B cell (primary cell): ENCODE measurements at regions not wholly inside any gene's neighbourhood (a gene's known extent, or its start where the extent isn't known, plus 50 kb on each side); places are given as distances from the start of the nearest gene placed in this dataset.

Source experiments
- ATAC-seq: fragments of 200-7000 bp; cut with Tn5 transposase; one replicate; pipeline ENCODE4 v1.10.0; 2021; ENCODE audit warnings: low read depth, mild to moderate bottlenecking, moderate number of reproducible peaks, moderate library complexity
- CTCF ChIA-PET: fragments of 350-600 bp; sonication (Branson Sonifier 250); formaldehyde crosslinking; loops from one replicate; lab custom pipeline; 2021; ENCODE audit warnings: antibody characterized with exemption, inconsistent platforms; lab: Charles Lee
- POLR2A ChIA-PET: fragments of 350-600 bp; sonication (Branson Sonifier 250); formaldehyde crosslinking; loops from one replicate; lab custom pipeline; 2021; ENCODE audit warnings: antibody characterized with exemption; lab: Charles Lee
- DNase-seq: peaks from one replicate; pipeline ENCODE4 v3.0.0; 2013
- H2AFZ ChIP-seq: 2 replicates; pipeline ENCODE4 v1.6.1; 2012; ENCODE audit warnings: mild to moderate bottlenecking, low read depth, low read length; ENCODE audit not compliant: insufficient read depth, poor library complexity, severe bottlenecking
- H3K27ac ChIP-seq, 2 donors: 1 replicate in 1 of 2; 2 replicates in 1 of 2; pipeline ENCODE4 v1.5.1; 2012 to 2013; ENCODE audit warnings: low read length in 2 of 2, mild to moderate bottlenecking in 2 of 2, moderate library complexity in 1 of 2
- H3K27me3 ChIP-seq, 4 experiments: fragments of 200-600 bp in 1 of 4; sonication (generic) in 1 of 4; replicated peaks in 1 of 4; 1 replicate in 2 of 4; 2 replicates in 2 of 4; pipeline versions ENCODE4 v1.6.1 to v1.7.0; 2013 to 2016; ENCODE audit warnings: low read length in 3 of 4, mild to moderate bottlenecking in 2 of 4, mixed read lengths in 1 of 4, moderate library complexity in 1 of 4; ENCODE audit not compliant: insufficient read depth in 4 of 4, control insufficient read depth in 3 of 4; ENCODE audit errors: control extremely low read depth in 1 of 4
- H3K36me3 ChIP-seq, 2 experiments: replicated peaks in 1 of 2; 1 replicate in 1 of 2; 2 replicates in 1 of 2; pipeline versions ENCODE4 v1.6.1 to v1.7.1; 2013; ENCODE audit warnings: low read length in 1 of 2; ENCODE audit not compliant: insufficient read depth in 2 of 2, control insufficient read depth in 1 of 2; ENCODE audit errors: control extremely low read depth in 1 of 2, extremely low read depth in 1 of 2
- H3K4me1 ChIP-seq, 2 donors: fragments of 200-600 bp in 1 of 2; sonication (generic) in 1 of 2; 1 replicate in 1 of 2; 2 replicates in 1 of 2; pipeline versions ENCODE4 v1.5.1 to v1.6.1; 2013 to 2017; ENCODE audit warnings: low read length in 2 of 2; ENCODE audit not compliant: control insufficient read depth in 2 of 2, insufficient read depth in 2 of 2
- H3K4me2 ChIP-seq: replicated peaks from 2 replicates; pipeline ENCODE3; 2012; ENCODE audit warnings: mild to moderate bottlenecking, low read depth, low read length; ENCODE audit not compliant: poor library complexity, severe bottlenecking
- H3K4me3 ChIP-seq, 5 experiments: fragments of 200-600 bp in 1 of 5; sonication (generic) in 1 of 5; 1 replicate in 3 of 5; 2 replicates in 2 of 5; pipeline versions ENCODE4 v1.5.1 to v1.7.0; 2011 to 2016; ENCODE audit warnings: low read length in 4 of 5, mild to moderate bottlenecking in 4 of 5, low read depth in 2 of 5, control low read depth in 1 of 5, moderate library complexity in 1 of 5; ENCODE audit not compliant: insufficient read depth in 1 of 5; ENCODE audit errors: control extremely low read depth in 1 of 5, extremely low read depth in 1 of 5
- H3K79me2 ChIP-seq: fragments of 200-600 bp; sonication (generic); one replicate; pipeline ENCODE4 v1.6.0; 2016; ENCODE audit warnings: low read length; ENCODE audit not compliant: control insufficient read depth, insufficient read depth
- H3K9ac ChIP-seq: fragments of 200-600 bp; sonication (generic); 2 replicates; pipeline ENCODE4 v1.6.1; 2017; ENCODE audit warnings: mild to moderate bottlenecking, low read length, moderate library complexity
- H3K9me3 ChIP-seq, 3 donors: one replicate each; pipeline versions ENCODE4 v1.6.1 to v1.7.1; 2013; ENCODE audit warnings: low read length in 2 of 3; ENCODE audit not compliant: control insufficient read depth in 2 of 3, insufficient read depth in 1 of 3; ENCODE audit errors: control extremely low read depth in 1 of 3
- H4K20me1 ChIP-seq: 2 replicates; pipeline ENCODE4 v1.6.0; 2012; ENCODE audit warnings: mild to moderate bottlenecking, low read length; ENCODE audit not compliant: insufficient read depth, control insufficient read depth, poor library complexity, severe bottlenecking
- H3K27ac Mint-ChIP-seq: one replicate; pipeline ENCODE4 v1.8.0; 2021; ENCODE audit warnings: mixed read lengths
- H3K27me3 Mint-ChIP-seq: one replicate; pipeline ENCODE4 v1.8.0; 2021; ENCODE audit warnings: mixed read lengths
- H3K4me1 Mint-ChIP-seq: one replicate; pipeline ENCODE4 v1.8.0; 2021; ENCODE audit warnings: mixed read lengths
- H3K4me3 Mint-ChIP-seq: one replicate; pipeline ENCODE4 v1.8.0; 2021; ENCODE audit warnings: mixed read lengths
- H3K9me3 Mint-ChIP-seq: one replicate; pipeline ENCODE4 v1.8.0; 2022; ENCODE audit warnings: mixed read lengths; ENCODE audit not compliant: insufficient read depth
- CTCF ChIP-seq: fragments of 200-600 bp; IDR thresholded peaks from one replicate; pipeline ENCODE4 v1.8.0; 2022; ENCODE audit warnings: antibody characterized with exemption, mild to moderate bottlenecking
- EZH2 ChIP-seq: IDR thresholded peaks from 2 replicates; pipeline ENCODE4 v1.6.1; 2012; ENCODE audit warnings: borderline replicate concordance, low read depth, mild to moderate bottlenecking, moderate library complexity, low read length; ENCODE audit not compliant: insufficient read depth, poor library complexity, severe bottlenecking
- WGBS: methylation state at CpG from one replicate; pipeline ENCODE4 v1.1.5; 2013; ENCODE audit warnings: missing lambda C conversion rate; ENCODE audit not compliant: insufficient coverage; 5-methylcytosine and 5-hydroxymethylcytosine counted together
- intact Hi-C: fragments of 100-400 bp; cut with micrococcal nuclease; formaldehyde crosslinking; loops from one replicate; pipeline ENCODE4 v1.10.0; 2022

DNA sequence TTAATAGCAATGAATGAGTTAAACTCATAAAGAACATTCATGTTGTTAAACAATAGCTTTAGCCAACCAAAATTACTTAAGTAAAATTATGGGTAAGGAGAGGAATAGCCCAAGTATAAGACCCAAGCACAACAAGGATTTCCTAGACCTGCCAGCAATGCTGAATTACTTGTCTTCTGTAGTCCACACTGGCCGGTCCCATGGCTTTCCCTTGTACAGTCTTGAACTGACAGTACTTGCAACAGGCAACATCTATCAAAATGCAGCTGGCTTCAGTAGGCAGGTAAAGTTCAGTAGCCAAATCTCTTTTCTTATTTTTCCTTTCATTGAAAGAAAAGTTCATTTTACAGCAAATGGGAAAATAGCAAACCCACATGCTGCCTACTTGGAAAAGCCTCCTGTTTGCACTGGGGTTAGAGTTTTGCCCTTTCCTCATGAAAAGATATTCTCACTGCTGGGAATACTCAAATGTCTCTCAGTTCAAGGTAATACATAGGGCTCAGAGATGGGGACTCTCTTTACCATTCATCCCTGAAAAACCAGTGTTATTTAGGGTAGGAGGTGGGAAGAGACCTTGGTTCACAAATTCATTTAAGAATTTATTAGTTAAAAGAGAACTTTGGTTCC lies 222.8 kb downstream of the TTLL7 start:
- H3K27me3 Mint-ChIP-seq = no peaks in the 10 kb centered on the region
- H3K4me3 Mint-ChIP-seq = no peak overlapping the region
- no peak for ATAC-seq
- POLR2A ChIA-PET = interaction anchor here (0.6 kb wide), 1 partner anchor 104 kb away, joined by 4 read pairs; no protein-coding TSS in a partner anchor
- H3K27me3 ChIP-seq = no peaks in the 10 kb centered on the region
- no peak overlapping the region for H3K4me2 ChIP-seq
- DNase-seq = no peak
- H3K4me1 Mint-ChIP-seq = no peaks in the 10 kb centered on the region
- no peaks in the 10 kb centered on the region for H3K79me2 ChIP-seq
- H3K36me3 ChIP-seq = no peaks in the 10 kb centered on the region
- H3K27ac Mint-ChIP-seq = no peak overlapping the region
- H3K4me3 ChIP-seq = no peak overlapping the region
- H2AFZ ChIP-seq = no peak overlapping the region
- no peaks in the 10 kb centered on the region for H4K20me1 ChIP-seq
- 86% methylated on average over 1 of the region's 1 CpG for WGBS
- no peak overlapping the region for H3K27ac ChIP-seq
- intact Hi-C loops = loop anchor here (5.0 kb wide), 1 partner anchor 999 kb away; no protein-coding TSS in a partner anchor
- no peaks in the 10 kb centered on the region for H3K9me3 ChIP-seq
- no peak overlapping the region for H3K9ac ChIP-seq
- H3K4me1 ChIP-seq = no peaks in the 10 kb centered on the region
- no peak for TF ChIP-seq EZH2
- TF ChIP-seq CTCF = no peak
- CTCF ChIA-PET = interaction anchor here (1.2 kb wide), 1 partner anchor 9 kb away, joined by 3 read pairs; no protein-coding TSS in a partner anchor
- no peaks in the 10 kb centered on the region for H3K9me3 Mint-ChIP-seq

- ChIA-PET POLR2A (no interaction called here), CTCF (no interaction called here)
- no peak for ATAC-seq
- Histone ChIP-seq H4K20me1 (no peaks in the 10 kb centered on the region), H3K27ac (no peak overlapping the region), H3K4me2 (no peak overlapping the region), H3K9ac (no peak overlapping the region), H3K9me3 (no peaks in the 10 kb centered on the region), H2AFZ (no peak overlapping the region), H3K4me1 (peaks cover 4 to 20% of the 10 kb centered on the region in 2 donors), H3K79me2 (no peaks in the 10 kb centered on the region), H3K4me3 (no peak overlapping the region), H3K36me3 (no peaks in the 10 kb centered on the region), H3K27me3 (no peaks in the 10 kb centered on the region)
- DNase-seq = no peak
- H3K4me3 Mint-ChIP-seq = no peak overlapping the region
- H3K4me1 Mint-ChIP-seq = peaks cover 19% of the 10 kb centered on the region
- H3K27me3 Mint-ChIP-seq = no peaks in the 10 kb centered on the region
- TF ChIP-seq CTCF (no peak), EZH2 (no peak)
- no peaks in the 10 kb centered on the region for H3K9me3 Mint-ChIP-seq
- WGBS = 96% methylated on average over 2 of the region's 4 CpGs
- no peak overlapping the region for H3K27ac Mint-ChIP-seq
- intact Hi-C loops = no loop called here
Observed at GRCh38 chr1:83773059-83773458, 225.9 kb downstream of the TTLL7 start.
